Adrenal gland (tissue), 5 donors: ENCODE measurements at regions not wholly inside any gene's neighbourhood (a gene's known extent, or its start where the extent isn't known, plus 50 kb on each side); places are given as distances from the start of the nearest gene placed in this dataset.

Experiments used
- CTCF ChIP-seq, 6 experiments: fragments of 450-650 bp in 4 of 6; fragments of 200-600 bp in 2 of 6; sonication (generic) in 1 of 6; IDR thresholded peaks; 1 replicate in 5 of 6; 2 replicates in 1 of 6; pipeline versions ENCODE4 v1.5.1 to v1.8.0; 2016 to 2021; ENCODE audit warnings: antibody characterized with exemption in 6 of 6, mild to moderate bottlenecking in 2 of 6, moderate library complexity in 1 of 6
- POLR2A ChIP-seq, 2 donors: fragments of 450-650 bp; IDR thresholded peaks; one replicate each; pipeline ENCODE4 v1.6.1; 2017; ENCODE audit warnings: antibody characterized with exemption in 2 of 2, mild to moderate bottlenecking in 2 of 2, moderate library complexity in 1 of 2
- donor health status: DM: no; HTN: no; CAD: no.

- TF ChIP-seq CTCF (IDR thresholded peaks at IDR 0.05) (no peak), POLR2A (IDR thresholded peaks at IDR 0.05) (no peak)
These were observed 515.3 kb downstream of the IRS2 start for GRCh38 chr13:109271061-109271460.
